SK-N-SH (cell line): ENCODE measurements at regions not wholly inside any gene's neighbourhood (a gene's known extent, or its start where the extent isn't known, plus 50 kb on each side); places are given as distances from the start of the nearest gene placed in this dataset.

Experiments used
- CTCF ChIA-PET: fragments of 300-600, 350-600 bp; formaldehyde crosslinking; extraction: SDS; loops from one replicate; lab custom pipeline; 2021; lab: Yijun Ruan, JAX
- POLR2A ChIA-PET: fragments of 350-600 bp; sonication (Branson Sonifier 250); formaldehyde crosslinking; extraction: SDS; loops from one replicate; lab custom pipeline; 2020; ENCODE audit warnings: antibody characterized with exemption, inconsistent platforms; lab: Yijun Ruan, JAX
- DNase-seq: peaks from one replicate; pipeline ENCODE4 v3.0.0; 2012
- H2AFZ ChIP-seq: fragments of 200-600 bp; sonication (generic); 2 replicates; pipeline ENCODE4 v1.8.1; 2016; ENCODE audit warnings: antibody characterized with exemption, mild to moderate bottlenecking, low read depth
- H3F3A ChIP-seq: fragments of 200-600 bp; sonication (generic); replicated peaks from 2 replicates; pipeline ENCODE3; 2016; ENCODE audit warnings: antibody characterized with exemption, mild to moderate bottlenecking; ENCODE audit not compliant: insufficient read depth
- H3K27ac ChIP-seq, 2 experiments: fragments of 200-500 bp in 1 of 2; fragments of 200-600 bp in 1 of 2; sonication (Bioruptor generic) in 1 of 2; sonication (generic), shearing (Covaris generic) in 1 of 2; 2 replicates each; pipeline versions ENCODE4 v1.5.1 to v1.6.1; 2014 to 2016; ENCODE audit warnings: low read depth in 2 of 2, inconsistent platforms in 1 of 2, low read length in 1 of 2, mild to moderate bottlenecking in 1 of 2, mixed read lengths in 1 of 2
- H3K27me3 ChIP-seq: fragments of 200-600 bp; sonication (generic), shearing (Covaris generic); 2 replicates; pipeline ENCODE4 v1.6.1; 2016; ENCODE audit warnings: mixed run types; ENCODE audit not compliant: insufficient read depth
- H3K36me3 ChIP-seq, 2 experiments: fragments of 200-500 bp in 1 of 2; fragments of 200-600 bp in 1 of 2; sonication (Bioruptor generic) in 1 of 2; sonication (generic) in 1 of 2; replicated peaks in 1 of 2; 2 replicates each; pipeline versions ENCODE3 to v1.5.1; 2014 to 2016; ENCODE audit warnings: low read length in 1 of 2, mild to moderate bottlenecking in 1 of 2; ENCODE audit not compliant: insufficient read depth in 2 of 2, control insufficient read depth in 1 of 2
- H3K4me1 ChIP-seq, 2 experiments: fragments of 200-500 bp in 1 of 2; fragments of 200-600 bp in 1 of 2; sonication (Bioruptor generic) in 1 of 2; sonication (generic), shearing (Covaris generic) in 1 of 2; 2 replicates each; pipeline versions ENCODE4 v1.5.1 to v1.6.1; 2014 to 2016; ENCODE audit warnings: low read depth in 1 of 2, low read length in 1 of 2, mixed run types in 1 of 2; ENCODE audit not compliant: insufficient read depth in 2 of 2, control insufficient read depth in 1 of 2
- H3K4me2 ChIP-seq: fragments of 200-600 bp; sonication (generic), shearing (Covaris generic); 2 replicates; pipeline ENCODE4 v1.6.1; 2017; ENCODE audit warnings: mixed run types
- H3K4me3 ChIP-seq, 2 experiments: fragments of 200-500 bp in 1 of 2; fragments of 200-600 bp in 1 of 2; sonication (Bioruptor generic) in 1 of 2; sonication (generic), shearing (Covaris generic) in 1 of 2; 2 replicates each; pipeline versions ENCODE4 v1.5.1 to v1.8.1; 2014 to 2016; ENCODE audit warnings: low read depth in 2 of 2, inconsistent platforms in 1 of 2, low read length in 1 of 2, mild to moderate bottlenecking in 1 of 2, mixed read lengths in 1 of 2, moderate library complexity in 1 of 2
- H3K79me2 ChIP-seq: fragments of 200-600 bp; sonication (generic); 2 replicates; pipeline ENCODE4 v1.8.1; 2017; ENCODE audit warnings: mild to moderate bottlenecking; ENCODE audit not compliant: insufficient read depth
- H3K9ac ChIP-seq: fragments of 200-600 bp; sonication (generic); 2 replicates; pipeline ENCODE4 v1.6.1; 2017; ENCODE audit warnings: mixed run types
- H3K9me2 ChIP-seq: fragments of 200-600 bp; sonication (generic); 2 replicates; pipeline ENCODE4 v1.6.1; 2017; ENCODE audit warnings: mixed run types
- H3K9me3 ChIP-seq: fragments of 200-600 bp; sonication (generic); 2 replicates; pipeline ENCODE4 v1.6.1; 2017; ENCODE audit warnings: mixed run types, mild to moderate bottlenecking, moderate library complexity
- H4K20me1 ChIP-seq: fragments of 200-600 bp; sonication (generic); 2 replicates; pipeline ENCODE4 v1.6.1; 2017; ENCODE audit warnings: mild to moderate bottlenecking, mixed run types; ENCODE audit not compliant: insufficient read depth
- CHD2 ChIP-seq: fragments of 150-350 bp; IDR thresholded peaks from 2 replicates; pipeline ENCODE4 v1.6.1; 2018; ENCODE audit warnings: low read length; ENCODE audit not compliant: partially characterized antibody
- FOSL2 ChIP-seq: IDR thresholded peaks from 2 replicates; pipeline ENCODE4 v1.4.0; 2012; ENCODE audit warnings: low read depth, mild to moderate bottlenecking, moderate library complexity, borderline replicate concordance
- FOXM1 ChIP-seq: IDR thresholded peaks from 2 replicates; pipeline ENCODE4 v1.4.0; 2012; ENCODE audit warnings: low read depth, mild to moderate bottlenecking
- GABPA ChIP-seq: IDR thresholded peaks from 2 replicates; pipeline ENCODE4 v1.4.0; 2012; ENCODE audit warnings: low read depth, mild to moderate bottlenecking
- GATA2 ChIP-seq: sonication (generic); formaldehyde crosslinking; IDR thresholded peaks from 2 replicates; pipeline ENCODE4 v1.5.0; 2020; ENCODE audit warnings: mild to moderate bottlenecking, missing genetic modification reagents
- JUND ChIP-seq: IDR thresholded peaks from 2 replicates; pipeline ENCODE4 v1.4.0; 2012
- MEF2A ChIP-seq: IDR thresholded peaks from 2 replicates; pipeline ENCODE4 v1.4.0; 2012; ENCODE audit warnings: low read depth, borderline replicate concordance
- MXI1 ChIP-seq: IDR thresholded peaks from 2 replicates; pipeline ENCODE4 v1.6.1; 2012; ENCODE audit warnings: mild to moderate bottlenecking, low read depth, low read length, improper control_type of control experiment
- NFIC ChIP-seq: IDR thresholded peaks from 2 replicates; pipeline ENCODE4 v1.4.0; 2012; ENCODE audit warnings: borderline replicate concordance
- NRF1 ChIP-seq: IDR thresholded peaks from 2 replicates; pipeline ENCODE4 v1.6.1; 2012; ENCODE audit warnings: low read depth, mild to moderate bottlenecking, low read length
- PBX3 ChIP-seq: IDR thresholded peaks from 2 replicates; pipeline ENCODE4; 2012
- RFX5 ChIP-seq: IDR thresholded peaks from 2 replicates; pipeline ENCODE4 v1.6.1; 2012; ENCODE audit warnings: mild to moderate bottlenecking, improper control_type of control experiment, low read length
- RXRA ChIP-seq: IDR thresholded peaks from 2 replicates; pipeline ENCODE4 v1.4.0; 2012; ENCODE audit warnings: low read depth, mild to moderate bottlenecking, borderline replicate concordance
- SIN3A ChIP-seq: IDR thresholded peaks from 2 replicates; pipeline ENCODE4 v1.6.1; 2012; ENCODE audit warnings: low read depth, mild to moderate bottlenecking, low read length, moderate library complexity, borderline replicate concordance
- SMC3 ChIP-seq: IDR thresholded peaks from 2 replicates; pipeline ENCODE4 v1.6.1; 2012; ENCODE audit warnings: low read depth, low read length, improper control_type of control experiment
- TAF1 ChIP-seq: IDR thresholded peaks from 2 replicates; pipeline ENCODE4 v1.6.1; 2012; ENCODE audit warnings: low read depth, mild to moderate bottlenecking, low read length, moderate library complexity, borderline replicate concordance
- TEAD4 ChIP-seq: IDR thresholded peaks from 2 replicates; pipeline ENCODE4 v1.4.0; 2012; ENCODE audit warnings: mild to moderate bottlenecking, borderline replicate concordance; ENCODE audit not compliant: insufficient read depth
- YY1 ChIP-seq: IDR thresholded peaks from 2 replicates; pipeline ENCODE4 v1.4.0; 2012; ENCODE audit warnings: low read depth, mild to moderate bottlenecking
- ZBTB33 ChIP-seq: IDR thresholded peaks from 2 replicates; pipeline ENCODE4 v1.4.0; 2012; ENCODE audit warnings: low read depth, borderline replicate concordance
- WGBS: methylation state at CpG from one replicate; pipeline ENCODE4 v1.1.6; 2017; ENCODE audit warnings: low lambda C conversion rate; 5-methylcytosine and 5-hydroxymethylcytosine counted together
- TF ChIP-seq, protein P1 (sequence below): IDR thresholded peaks from 2 replicates; pipeline ENCODE4 v1.4.0; 2012; ENCODE audit warnings: low read depth, borderline replicate concordance

DNA sequence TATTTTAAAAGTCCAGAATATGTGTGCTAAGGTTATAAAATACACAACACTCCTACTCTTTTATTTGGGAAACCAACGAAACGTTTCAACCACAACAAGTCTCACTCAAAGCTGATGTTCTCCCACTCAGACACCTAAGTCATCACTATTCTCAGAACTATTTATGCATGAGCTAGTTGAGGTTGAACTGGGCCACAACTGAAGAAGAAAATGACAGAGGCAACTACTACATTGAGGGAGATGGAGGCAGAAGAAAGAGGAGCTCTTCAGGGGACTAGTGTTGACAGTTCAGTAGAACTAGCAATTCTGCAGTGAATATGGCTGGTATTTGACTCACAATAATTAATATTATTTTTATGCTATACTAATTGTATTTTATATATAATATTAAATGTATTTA, 198.2 kb downstream of the SEC16B start:
- Histone ChIP-seq H3K4me2 (no peak overlapping the region), H2AFZ (no peak overlapping the region), H3K4me1 (no peaks in the 10 kb centered on the region), H3K27ac (no peak overlapping the region), H3K9me3 (no peaks in the 10 kb centered on the region), H3K4me3 (no peak overlapping the region), H3K9me2 (no peaks in the 10 kb centered on the region), H3K79me2 (no peaks in the 10 kb centered on the region), H4K20me1 (no peaks in the 10 kb centered on the region), H3F3A (no peaks in the 10 kb centered on the region), H3K36me3 (no peaks in the 10 kb centered on the region), H3K9ac (no peak overlapping the region), H3K27me3 (no peaks in the 10 kb centered on the region)
- TF ChIP-seq GABPA (no peak), SIN3A (no peak), RXRA (no peak), ZBTB33 (no peak), TAF1 (no peak), NRF1 (no peak), FOSL2 (no peak), JUND (no peak), MEF2A (no peak), MXI1 (no peak)
- DNase-seq, result no peak
- WGBS, result 14% methylated on average over 2 of the region's 2 CpGs
- CTCF ChIA-PET, result interaction anchor here (1.1 to 1.6 kb wide), 3 partner anchors 9 to 874 kb away, joined by 4 to 6 read pairs (median 4); no protein-coding TSS in a partner anchor
- POLR2A ChIA-PET, result no interaction called here

GRCh38 chr1:177770096-177770495, 199.8 kb downstream of the SEC16B start:
- no peak overlapping the region for H2AFZ ChIP-seq
- ChIA-PET CTCF (interaction anchor here (1.3 to 1.4 kb wide), 2 partner anchors 10 to 872 kb away, joined by 4 to 5 read pairs; no protein-coding TSS in a partner anchor), POLR2A (interaction anchor here (0.5 kb wide), 1 partner anchor 117 kb away, joined by 3 read pairs; no protein-coding TSS in a partner anchor)
- H3K4me3 ChIP-seq, result no peak overlapping the region
- no peaks in the 10 kb centered on the region; the same call in 1 of the 2 replicates for H3K9me3 ChIP-seq
- H3K27ac ChIP-seq, result no peak overlapping the region
- TF ChIP-seq FOXM1, result no peak
- TF ChIP-seq PBX3, result no peak
- TF ChIP-seq RXRA, result no peak
- TF ChIP-seq GATA2 (CRISPR knock-in tag), result no peak
- no peak for TF ChIP-seq MEF2A
- TF ChIP-seq SMC3, result no peak
- no peak for TF ChIP-seq NFIC
- no peak for TF ChIP-seq TAF1
- no peak for TF ChIP-seq ZBTB33
- TF ChIP-seq CHD2, result no peak
- TF ChIP-seq YY1, result no peak
- TF ChIP-seq, protein P1, sequence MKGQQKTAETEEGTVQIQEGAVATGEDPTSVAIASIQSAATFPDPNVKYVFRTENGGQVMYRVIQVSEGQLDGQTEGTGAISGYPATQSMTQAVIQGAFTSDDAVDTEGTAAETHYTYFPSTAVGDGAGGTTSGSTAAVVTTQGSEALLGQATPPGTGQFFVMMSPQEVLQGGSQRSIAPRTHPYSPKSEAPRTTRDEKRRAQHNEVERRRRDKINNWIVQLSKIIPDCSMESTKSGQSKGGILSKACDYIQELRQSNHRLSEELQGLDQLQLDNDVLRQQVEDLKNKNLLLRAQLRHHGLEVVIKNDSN, result no peak
- no peak for TF ChIP-seq MXI1
- no peak for TF ChIP-seq RFX5
- no peak for TF ChIP-seq TEAD4
- TF ChIP-seq JUND, result no peak
- H3F3A ChIP-seq, result no peaks in the 10 kb centered on the region
- H3K4me2 ChIP-seq, result no peak overlapping the region
- H3K9me2 ChIP-seq, result no peaks in the 10 kb centered on the region
- no peaks in the 10 kb centered on the region for H3K79me2 ChIP-seq
- H4K20me1 ChIP-seq, result no peaks in the 10 kb centered on the region
- H3K9ac ChIP-seq, result no peak overlapping the region
- no peaks in the 10 kb centered on the region for H3K36me3 ChIP-seq
- DNase-seq, result no peak
- H3K4me1 ChIP-seq, result no peaks in the 10 kb centered on the region
- H3K27me3 ChIP-seq, result no peaks in the 10 kb centered on the region
